ENCODE measurements at regions not wholly inside any gene's neighbourhood (a gene's known extent, or its start where the extent isn't known, plus 50 kb on each side); places are given as distances from the start of the nearest gene placed in this dataset.

DNA sequence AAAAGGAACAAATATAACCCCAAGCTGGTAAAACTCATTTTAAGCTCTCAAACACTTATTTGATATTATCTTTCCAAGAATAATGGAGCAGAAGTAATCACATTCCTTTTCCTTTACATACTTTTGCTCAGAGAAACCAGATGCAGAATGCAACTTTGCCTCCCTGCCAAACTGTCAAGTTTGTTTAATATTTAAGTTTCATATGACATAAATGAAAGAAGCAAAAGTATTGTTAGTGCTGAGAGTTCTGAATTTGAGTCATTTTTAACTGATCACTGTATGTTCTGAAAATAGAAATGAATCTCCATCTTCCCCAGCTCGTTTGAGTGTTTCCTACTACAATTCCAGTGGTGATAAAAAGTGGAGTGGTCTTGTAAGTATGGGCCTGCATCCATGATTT lies 423.4 kb downstream of the PID1 start:
- Histone ChIP-seq H3K27ac (ENCODE audit: low read depth in 1 of 2, low read length in 2 of 2) (no peak overlapping the region), H3K9me3 (replicated peaks in 1 of 2; ENCODE audit: control insufficient read depth in 1 of 2, insufficient read depth in 1 of 2, low read length in 2 of 2) (peaks cover 2 to 9% of the 10 kb centered on the region in 2 donors), H3K27me3 (ENCODE audit: control insufficient read depth in 2 of 2, insufficient read depth in 2 of 2, low read length in 2 of 2) (no peaks in the 10 kb centered on the region), H3K4me2 (replicated peaks; ENCODE audit: extremely low read depth, low read length, poor library complexity, severe bottlenecking) (no peak overlapping the region), H4K20me1 (ENCODE audit: insufficient read depth, low read length) (no peaks in the 10 kb centered on the region), H2AFZ (ENCODE audit: insufficient read depth, low read depth, low read length, poor library complexity, severe bottlenecking) (no peak overlapping the region), H3K79me2 (ENCODE audit: insufficient read depth, low read length) (no peaks in the 10 kb centered on the region), H3K4me1 (ENCODE audit: control insufficient read depth in 1 of 2, insufficient read depth in 2 of 2, low read length in 2 of 2) (no peaks in the 10 kb centered on the region), H3K36me3 (replicated peaks in 1 of 2; ENCODE audit: control insufficient read depth in 1 of 2, insufficient read depth in 2 of 2, low read length in 2 of 2) (no peaks in the 10 kb centered on the region), H3K9ac (ENCODE audit: insufficient read depth, low read length, poor library complexity, severe bottlenecking) (no peak overlapping the region), H3K4me3 (replicated peaks in 1 of 3; ENCODE audit: low read depth in 2 of 3, low read length in 3 of 3) (no peak overlapping the region)
- no peaks in the 10 kb centered on the region for H3K36me3 Mint-ChIP-seq
- peaks cover 0 to 8% (median 2%) of the 10 kb centered on the region in 7 donors for H3K9me3 Mint-ChIP-seq
- no peaks in the 10 kb centered on the region for H3K4me1 Mint-ChIP-seq
- no peak overlapping the region for H3K27ac Mint-ChIP-seq
- no peak for DNase-seq
- intact Hi-C loops (cut with micrococcal nuclease), result no loop called here
- H3K4me3 Mint-ChIP-seq, result no peak overlapping the region
- no peaks in the 10 kb centered on the region for H3K27me3 Mint-ChIP-seq (ENCODE audit: low read depth in 3 of 3)
- no CpG with 5 or more reads among the region's 1 CpG for WGBS (ENCODE audit: insufficient coverage)
- TF ChIP-seq, protein P1, sequence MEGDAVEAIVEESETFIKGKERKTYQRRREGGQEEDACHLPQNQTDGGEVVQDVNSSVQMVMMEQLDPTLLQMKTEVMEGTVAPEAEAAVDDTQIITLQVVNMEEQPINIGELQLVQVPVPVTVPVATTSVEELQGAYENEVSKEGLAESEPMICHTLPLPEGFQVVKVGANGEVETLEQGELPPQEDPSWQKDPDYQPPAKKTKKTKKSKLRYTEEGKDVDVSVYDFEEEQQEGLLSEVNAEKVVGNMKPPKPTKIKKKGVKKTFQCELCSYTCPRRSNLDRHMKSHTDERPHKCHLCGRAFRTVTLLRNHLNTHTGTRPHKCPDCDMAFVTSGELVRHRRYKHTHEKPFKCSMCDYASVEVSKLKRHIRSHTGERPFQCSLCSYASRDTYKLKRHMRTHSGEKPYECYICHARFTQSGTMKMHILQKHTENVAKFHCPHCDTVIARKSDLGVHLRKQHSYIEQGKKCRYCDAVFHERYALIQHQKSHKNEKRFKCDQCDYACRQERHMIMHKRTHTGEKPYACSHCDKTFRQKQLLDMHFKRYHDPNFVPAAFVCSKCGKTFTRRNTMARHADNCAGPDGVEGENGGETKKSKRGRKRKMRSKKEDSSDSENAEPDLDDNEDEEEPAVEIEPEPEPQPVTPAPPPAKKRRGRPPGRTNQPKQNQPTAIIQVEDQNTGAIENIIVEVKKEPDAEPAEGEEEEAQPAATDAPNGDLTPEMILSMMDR (IDR thresholded peaks at IDR 0.05), result no peak

DNA sequence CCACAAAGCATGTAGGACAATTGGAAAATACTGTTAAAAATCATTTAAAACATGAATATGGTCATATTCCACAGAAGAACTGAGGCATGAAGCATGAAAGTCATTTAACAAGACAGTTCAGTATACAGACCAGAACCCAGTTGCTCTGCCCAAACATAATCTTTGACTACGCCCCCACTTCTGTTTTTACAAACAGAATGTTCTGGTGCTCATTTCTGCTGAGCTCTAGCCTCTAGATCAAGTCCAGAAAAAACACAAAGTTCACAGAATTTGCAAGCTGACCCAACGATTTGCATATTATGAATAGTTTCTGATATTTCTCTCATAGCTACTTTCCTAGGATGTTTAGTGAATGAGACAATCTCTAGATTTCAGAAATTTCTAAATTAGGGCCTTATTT lies 424.9 kb downstream of the PID1 start:
- TF ChIP-seq, protein P1 (IDR thresholded peaks at IDR 0.05), result no peak
- H3K4me1 Mint-ChIP-seq, result no peaks in the 10 kb centered on the region
- WGBS (ENCODE audit: insufficient coverage), result 67% methylated on average over 1 of the region's 2 CpGs

More for the DNA sequence above, 424.9 kb downstream of the PID1 start:
- H2AFZ ChIP-seq (ENCODE audit: insufficient read depth, low read depth, low read length, poor library complexity, severe bottlenecking), result no peak overlapping the region
- intact Hi-C loops (cut with micrococcal nuclease), result no loop called here
- no peaks in the 10 kb centered on the region for H3K27me3 ChIP-seq (ENCODE audit: control insufficient read depth in 2 of 2, insufficient read depth in 2 of 2, low read length in 2 of 2)
- peaks cover 0 to 6% (median 1%) of the 10 kb centered on the region in 7 donors for H3K9me3 Mint-ChIP-seq
- H3K4me3 ChIP-seq (replicated peaks in 1 of 3; ENCODE audit: low read depth in 2 of 3, low read length in 3 of 3), result no peak overlapping the region
- H3K36me3 ChIP-seq (replicated peaks in 1 of 2; ENCODE audit: control insufficient read depth in 1 of 2, insufficient read depth in 2 of 2, low read length in 2 of 2), result no peaks in the 10 kb centered on the region
- no peaks in the 10 kb centered on the region for H4K20me1 ChIP-seq (ENCODE audit: insufficient read depth, low read length)
- no peaks in the 10 kb centered on the region for H3K79me2 ChIP-seq (ENCODE audit: insufficient read depth, low read length)
- no peak overlapping the region for H3K27ac ChIP-seq (ENCODE audit: low read depth in 1 of 2, low read length in 2 of 2)
- no peak overlapping the region for H3K9ac ChIP-seq (ENCODE audit: insufficient read depth, low read length, poor library complexity, severe bottlenecking)
- H3K27ac Mint-ChIP-seq, result no peak overlapping the region
- H3K4me2 ChIP-seq (replicated peaks; ENCODE audit: extremely low read depth, low read length, poor library complexity, severe bottlenecking), result no peak overlapping the region
- H3K27me3 Mint-ChIP-seq (ENCODE audit: low read depth in 3 of 3), result no peaks in the 10 kb centered on the region
- DNase-seq, result no peak
- H3K9me3 ChIP-seq (replicated peaks in 1 of 2; ENCODE audit: control insufficient read depth in 1 of 2, insufficient read depth in 1 of 2, low read length in 2 of 2), result peaks cover 2 to 9% of the 10 kb centered on the region in 2 donors
- H3K36me3 Mint-ChIP-seq, result no peaks in the 10 kb centered on the region
- no peak overlapping the region for H3K4me3 Mint-ChIP-seq
- H3K4me1 ChIP-seq (ENCODE audit: control insufficient read depth in 1 of 2, insufficient read depth in 2 of 2, low read length in 2 of 2), result no peaks in the 10 kb centered on the region

Data from CD14-positive monocyte (primary cell).